ENCODE measurements at regions not wholly inside any gene's neighbourhood (a gene's known extent, or its start where the extent isn't known, plus 50 kb on each side); places are given as distances from the start of the nearest gene placed in this dataset.
A peak's percentile ranks its signal among the peaks of the same experiment; 100 is the strongest.

DNA sequence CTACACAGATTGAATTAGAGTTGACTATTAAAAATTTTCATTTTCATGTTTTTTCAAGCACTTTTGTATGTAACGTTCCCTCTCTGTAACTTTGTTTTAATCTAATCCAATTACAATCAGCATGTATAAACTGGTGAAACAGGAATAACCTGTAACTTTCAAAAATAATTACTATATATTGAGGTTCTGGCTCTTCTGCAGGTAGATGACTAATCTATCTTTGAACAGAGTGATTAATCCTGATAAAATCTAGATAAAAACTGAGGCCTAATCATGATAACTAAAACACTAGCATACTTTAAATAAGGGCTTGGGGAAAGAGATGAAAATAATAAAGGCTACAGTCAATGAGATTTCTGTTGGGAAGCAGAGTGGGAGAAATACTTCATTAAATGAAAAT is 101.6 kb upstream of the KCND2 start:
- Histone ChIP-seq H3K4me3 (no peak overlapping the region), H3K9me3 (no peaks in the 10 kb centered on the region), H3K27ac (no peak overlapping the region), H3K27me3 (no peaks in the 10 kb centered on the region), H3K36me3 (no peaks in the 10 kb centered on the region), H3K4me1 (peaks cover 0 to 5% (median 0%) of the 10 kb centered on the region in 12 donors)
- TF ChIP-seq CTCF (IDR thresholded peaks at IDR 0.05) (no peak), POLR2A (IDR thresholded peaks at IDR 0.05) (no peak)
- ATAC-seq (no peak), DNase-seq (no peak)
- intact Hi-C loops (cut with DNase I) = no loop called here
- 69 to 88% (median 71%) methylated on average over 1 of the region's 1 CpG for WGBS, 4 donors

GRCh38 chr7:120180221-120180620 is 92.8 kb upstream of the KCND2 start:
- 68 to 77% (median 69%) methylated on average over 2 of the region's 2 CpGs for WGBS, 4 donors

GRCh38 chr7:120181499-120181898 is 91.5 kb upstream of the KCND2 start:
- no peak for ATAC-seq
- no peaks in the 10 kb centered on the region for H3K36me3 ChIP-seq
- H3K4me1 ChIP-seq = peaks cover 0 to 17% (median 3%) of the 10 kb centered on the region in 12 donors
- H3K4me3 ChIP-seq = no peak overlapping the region
- H3K27ac ChIP-seq = no peak overlapping the region
- H3K9me3 ChIP-seq = no peaks in the 10 kb centered on the region
- no peaks in the 10 kb centered on the region for H3K27me3 ChIP-seq
- intact Hi-C loops (cut with DNase I) = no loop called here
- no peak for DNase-seq
- TF ChIP-seq POLR2A (IDR thresholded peaks at IDR 0.05) (no peak), CTCF (IDR thresholded peaks at IDR 0.05) (no peak)

More at GRCh38 chr7:120180221-120180620, 92.8 kb upstream of the KCND2 start:
- Histone ChIP-seq H3K4me3 (no peak overlapping the region), H3K4me1 (peaks cover 0 to 5% (median 0%) of the 10 kb centered on the region in 12 donors), H3K9me3 (no peaks in the 10 kb centered on the region), H3K27ac (no peak overlapping the region), H3K27me3 (no peaks in the 10 kb centered on the region), H3K36me3 (no peaks in the 10 kb centered on the region)
- DNase-seq (no peak), ATAC-seq (no peak)
- intact Hi-C loops (cut with DNase I) = no loop called here
- TF ChIP-seq CTCF (IDR thresholded peaks at IDR 0.05) (no peak), POLR2A (IDR thresholded peaks at IDR 0.05) (no peak)

- H3K27me3 ChIP-seq = no peaks in the 10 kb centered on the region
- TF ChIP-seq POLR2A (IDR thresholded peaks at IDR 0.05) (no peak), CTCF (IDR thresholded peaks at IDR 0.05) (no peak)
- no peak overlapping the region for H3K4me3 ChIP-seq
- DNase-seq = peak in 2 of 5 donors; percentile 25 to 36
- WGBS, 4 donors = 50 to 69% (median 55%) methylated on average over 1 of the region's 1 CpG
- no peaks in the 10 kb centered on the region for H3K9me3 ChIP-seq
- H3K4me1 ChIP-seq = peaks cover 0 to 19% (median 3%) of the 10 kb centered on the region in 12 donors
- H3K36me3 ChIP-seq = no peaks in the 10 kb centered on the region
- ATAC-seq = peak in 2 of 4 donors; percentile 37 to 67
- no peak overlapping the region for H3K27ac ChIP-seq
- intact Hi-C loops (cut with DNase I) = no loop called here
Observed at GRCh38 chr7:120184866-120185265, 88.1 kb upstream of the KCND2 start.

All from heart left ventricle (tissue), 16 donors.